Adrenal gland (tissue), 9 donors: ENCODE measurements at regions not wholly inside any gene's neighbourhood (a gene's known extent, or its start where the extent isn't known, plus 50 kb on each side); places are given as distances from the start of the nearest gene placed in this dataset.

ENCODE experiments used
- DNase-seq, 7 donors: peaks; one replicate each; pipeline ENCODE4 v3.0.0-alpha.2; 2019 to 2020
- H3K27ac ChIP-seq, 5 donors: fragments of 200-600 bp; sonication (generic) in 4 of 5; 1 replicate in 3 of 5; 2 replicates in 2 of 5; pipeline versions ENCODE4 v1.5.1 to v1.8.0; 2016 to 2020; ENCODE audit warnings: mild to moderate bottlenecking in 1 of 5
- H3K27me3 ChIP-seq: fragments of 200-600 bp; 2 replicates; pipeline ENCODE4 v1.8.0; 2021
- H3K36me3 ChIP-seq, 2 donors: fragments of 200-600 bp; replicated peaks in 1 of 2; 1 replicate in 1 of 2; 2 replicates in 1 of 2; pipeline versions ENCODE4 v1.5.1 to v1.8.0; 2018 to 2022
- H3K4me1 ChIP-seq, 2 donors: fragments of 200-600 bp; replicated peaks in 1 of 2; 1 replicate in 1 of 2; 2 replicates in 1 of 2; pipeline versions ENCODE4 v1.5.1 to v1.8.0; 2018 to 2021
- H3K4me3 ChIP-seq, 4 donors: fragments of 200-600 bp; sonication (generic) in 3 of 4; one replicate each; pipeline ENCODE4 v1.5.1; 2016 to 2018
- H3K9me3 ChIP-seq, 3 donors: fragments of 200-600 bp; sonication (generic) in 1 of 3; replicated peaks in 1 of 3; 1 replicate in 2 of 3; 2 replicates in 1 of 3; pipeline versions ENCODE4 v1.5.1 to v1.8.0; 2016 to 2021
- POLR2A ChIP-seq, 2 donors: fragments of 450-650 bp; IDR thresholded peaks; one replicate each; pipeline ENCODE4 v1.6.1; 2017; ENCODE audit warnings: antibody characterized with exemption in 2 of 2, mild to moderate bottlenecking in 2 of 2, moderate library complexity in 1 of 2
- WGBS, 4 donors: extraction: QIAGEN DNeasy Blood & Tissue Kit in 2 of 4; methylation state at CpG; one replicate each; pipeline versions ENCODE4 v1.1.5 to v1.1.7; 2013 to 2017; 5-methylcytosine and 5-hydroxymethylcytosine counted together
- intact Hi-C, 2 donors: fragments of 100-400 bp; cut with DNase I; formaldehyde crosslinking; loops; one replicate each; pipeline versions ENCODE4 v1.14.1 to v1.15.0; 2022 to 2023
- TF ChIP-seq, protein P1 (sequence below), 6 experiments: fragments of 450-650 bp in 4 of 6; fragments of 200-600 bp in 2 of 6; sonication (generic) in 1 of 6; IDR thresholded peaks; 1 replicate in 5 of 6; 2 replicates in 1 of 6; pipeline versions ENCODE4 v1.5.1 to v1.8.0; 2016 to 2021; ENCODE audit warnings: antibody characterized with exemption in 6 of 6, mild to moderate bottlenecking in 2 of 6, moderate library complexity in 1 of 6
- donor health status: healthy with polysubstance abuse.
- donor health status: Bipolar disorder and iron deficiency.
- donor health status: DM: yes; HTN: yes; CAD: no.
- donor health status: DM: no; HTN: no; CAD: no.
- donor health status: DM: no; HTN: no; CAD: no.

DNA sequence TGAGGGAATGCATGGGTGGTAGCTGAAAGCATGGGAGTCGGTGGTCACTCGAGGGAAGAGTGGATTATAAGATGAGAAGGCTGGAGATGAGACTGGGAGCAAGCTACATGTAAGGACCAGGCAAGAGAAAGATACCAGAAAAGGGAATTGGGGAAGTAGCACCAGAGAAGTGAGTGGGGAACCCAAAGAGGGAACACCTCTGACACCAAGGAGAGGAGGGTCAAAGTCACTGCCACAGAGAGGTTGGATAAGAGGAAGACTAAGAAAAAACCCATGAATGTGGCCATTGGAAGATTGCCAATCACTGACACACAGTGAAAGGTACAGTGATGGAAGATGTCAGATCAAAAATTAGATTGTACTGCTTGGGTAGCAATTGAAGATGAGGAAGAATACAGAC is 473.9 kb downstream of the BCL11A start:
- H3K4me1 ChIP-seq = no peaks in the 10 kb centered on the region
- no peak for TF ChIP-seq POLR2A (IDR thresholded peaks at IDR 0.05)
- TF ChIP-seq, protein P1, sequence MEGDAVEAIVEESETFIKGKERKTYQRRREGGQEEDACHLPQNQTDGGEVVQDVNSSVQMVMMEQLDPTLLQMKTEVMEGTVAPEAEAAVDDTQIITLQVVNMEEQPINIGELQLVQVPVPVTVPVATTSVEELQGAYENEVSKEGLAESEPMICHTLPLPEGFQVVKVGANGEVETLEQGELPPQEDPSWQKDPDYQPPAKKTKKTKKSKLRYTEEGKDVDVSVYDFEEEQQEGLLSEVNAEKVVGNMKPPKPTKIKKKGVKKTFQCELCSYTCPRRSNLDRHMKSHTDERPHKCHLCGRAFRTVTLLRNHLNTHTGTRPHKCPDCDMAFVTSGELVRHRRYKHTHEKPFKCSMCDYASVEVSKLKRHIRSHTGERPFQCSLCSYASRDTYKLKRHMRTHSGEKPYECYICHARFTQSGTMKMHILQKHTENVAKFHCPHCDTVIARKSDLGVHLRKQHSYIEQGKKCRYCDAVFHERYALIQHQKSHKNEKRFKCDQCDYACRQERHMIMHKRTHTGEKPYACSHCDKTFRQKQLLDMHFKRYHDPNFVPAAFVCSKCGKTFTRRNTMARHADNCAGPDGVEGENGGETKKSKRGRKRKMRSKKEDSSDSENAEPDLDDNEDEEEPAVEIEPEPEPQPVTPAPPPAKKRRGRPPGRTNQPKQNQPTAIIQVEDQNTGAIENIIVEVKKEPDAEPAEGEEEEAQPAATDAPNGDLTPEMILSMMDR (IDR thresholded peaks at IDR 0.05) = no peak
- H3K27ac ChIP-seq = no peak overlapping the region
- intact Hi-C loops = no loop called here
- 84 to 90% (median 88%) methylated on average over 2 of the region's 2 CpGs for WGBS, 4 donors
- no peak for DNase-seq
- no peak overlapping the region for H3K4me3 ChIP-seq
- no peaks in the 10 kb centered on the region for H3K9me3 ChIP-seq
- H3K36me3 ChIP-seq = no peaks in the 10 kb centered on the region
- no peaks in the 10 kb centered on the region for H3K27me3 ChIP-seq

DNA sequence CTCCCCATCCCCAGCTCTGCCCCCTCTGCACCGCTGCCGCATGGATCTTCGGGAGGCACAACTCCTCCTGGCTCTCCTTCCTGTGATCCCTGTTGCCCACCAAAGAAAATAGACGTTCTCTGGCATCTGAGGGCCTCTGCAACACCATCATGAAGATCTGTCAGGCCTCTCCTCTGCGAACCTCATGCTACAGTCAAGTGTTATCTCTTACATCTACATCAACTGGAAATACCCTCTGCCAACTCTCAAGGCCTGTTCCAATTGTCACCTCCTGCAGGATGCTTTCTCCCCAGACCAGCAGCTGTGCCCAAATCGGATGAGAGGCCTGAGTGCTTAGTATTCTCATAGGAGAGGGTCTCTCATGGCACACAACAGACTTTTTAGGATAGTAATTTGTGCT is 478.4 kb downstream of the BCL11A start:
- Histone ChIP-seq H3K36me3 (no peaks in the 10 kb centered on the region), H3K27me3 (no peaks in the 10 kb centered on the region), H3K9me3 (no peaks in the 10 kb centered on the region), H3K4me1 (no peaks in the 10 kb centered on the region), H3K27ac (no peak overlapping the region), H3K4me3 (no peak overlapping the region)
- WGBS, 4 donors = 77 to 90% (median 85%) methylated on average over 6 of the region's 6 CpGs
- intact Hi-C loops = no loop called here
- no peak for DNase-seq
- TF ChIP-seq POLR2A (IDR thresholded peaks at IDR 0.05) = no peak
- TF ChIP-seq, protein P1 (IDR thresholded peaks at IDR 0.05) = no peak

DNA sequence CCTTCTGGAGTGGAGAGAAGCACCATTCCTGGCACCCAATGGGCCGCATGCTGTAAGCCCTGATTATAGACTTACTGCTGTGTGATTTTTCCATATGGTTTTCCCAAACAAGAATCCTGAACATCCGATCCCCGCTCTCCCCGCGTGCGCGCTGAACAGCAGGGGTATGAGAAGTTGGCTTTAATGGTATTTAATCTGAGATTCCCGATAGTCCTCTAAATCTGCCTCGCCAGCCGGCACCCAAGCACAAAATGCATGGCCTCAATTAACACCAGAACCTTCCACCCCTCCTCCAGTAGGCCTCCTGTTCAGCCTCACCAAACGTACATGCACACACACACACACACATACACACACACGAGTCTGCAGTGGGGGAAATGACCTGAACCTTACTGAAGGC is 480.3 kb downstream of the BCL11A start:
- no peaks in the 10 kb centered on the region for H3K9me3 ChIP-seq
- intact Hi-C loops = no loop called here
- TF ChIP-seq, protein P1 (IDR thresholded peaks at IDR 0.05) = no peak
- no peak for TF ChIP-seq POLR2A (IDR thresholded peaks at IDR 0.05)
- H3K36me3 ChIP-seq = no peaks in the 10 kb centered on the region
- H3K27ac ChIP-seq = no peak overlapping the region
- DNase-seq = no peak
- no peaks in the 10 kb centered on the region for H3K27me3 ChIP-seq
- H3K4me3 ChIP-seq = no peak overlapping the region
- WGBS, 4 donors = 93 to 94% (median 94%) methylated on average over 12 of the region's 12 CpGs
- no peaks in the 10 kb centered on the region for H3K4me1 ChIP-seq

DNA sequence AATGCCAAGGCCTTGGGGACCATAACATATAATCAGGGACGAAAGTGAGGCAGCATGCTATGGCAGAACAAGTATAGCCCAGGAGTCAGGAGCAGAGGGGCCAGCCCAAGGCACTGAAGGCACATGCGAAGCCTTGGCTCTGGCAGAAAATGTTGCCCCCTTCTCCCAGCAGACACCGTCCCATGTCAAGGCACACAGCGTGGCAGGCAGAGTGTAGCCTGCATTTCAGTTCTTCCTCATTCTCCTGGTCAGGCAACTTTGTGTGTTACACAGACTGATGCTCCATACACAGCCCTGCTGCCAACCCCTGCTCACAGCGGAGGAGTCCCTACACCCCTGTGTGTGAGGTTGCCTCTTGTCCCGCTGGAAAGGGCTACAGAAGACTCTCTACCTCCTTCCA is 480.8 kb downstream of the BCL11A start:
- Histone ChIP-seq H3K36me3 (no peaks in the 10 kb centered on the region), H3K4me3 (no peak overlapping the region), H3K9me3 (no peaks in the 10 kb centered on the region), H3K4me1 (no peaks in the 10 kb centered on the region), H3K27ac (no peak overlapping the region), H3K27me3 (no peaks in the 10 kb centered on the region)
- intact Hi-C loops = no loop called here
- 78 to 91% (median 84%) methylated on average over 4 to 6 of the region's 6 CpGs for WGBS, 4 donors
- TF ChIP-seq POLR2A (IDR thresholded peaks at IDR 0.05) = no peak
- TF ChIP-seq, protein P1 (IDR thresholded peaks at IDR 0.05) = no peak
- no peak for DNase-seq
